GM21447 (cell line): ENCODE measurements at regions not wholly inside any gene's neighbourhood (a gene's known extent, or its start where the extent isn't known, plus 50 kb on each side); places are given as distances from the start of the nearest gene placed in this dataset.

Source experiments
- ATAC-seq: cut with Tn5 transposase; IDR thresholded peaks from one replicate; pipeline ENCODE4 v1.9.1; 2021; ENCODE audit not compliant: unreplicated experiment

DNA sequence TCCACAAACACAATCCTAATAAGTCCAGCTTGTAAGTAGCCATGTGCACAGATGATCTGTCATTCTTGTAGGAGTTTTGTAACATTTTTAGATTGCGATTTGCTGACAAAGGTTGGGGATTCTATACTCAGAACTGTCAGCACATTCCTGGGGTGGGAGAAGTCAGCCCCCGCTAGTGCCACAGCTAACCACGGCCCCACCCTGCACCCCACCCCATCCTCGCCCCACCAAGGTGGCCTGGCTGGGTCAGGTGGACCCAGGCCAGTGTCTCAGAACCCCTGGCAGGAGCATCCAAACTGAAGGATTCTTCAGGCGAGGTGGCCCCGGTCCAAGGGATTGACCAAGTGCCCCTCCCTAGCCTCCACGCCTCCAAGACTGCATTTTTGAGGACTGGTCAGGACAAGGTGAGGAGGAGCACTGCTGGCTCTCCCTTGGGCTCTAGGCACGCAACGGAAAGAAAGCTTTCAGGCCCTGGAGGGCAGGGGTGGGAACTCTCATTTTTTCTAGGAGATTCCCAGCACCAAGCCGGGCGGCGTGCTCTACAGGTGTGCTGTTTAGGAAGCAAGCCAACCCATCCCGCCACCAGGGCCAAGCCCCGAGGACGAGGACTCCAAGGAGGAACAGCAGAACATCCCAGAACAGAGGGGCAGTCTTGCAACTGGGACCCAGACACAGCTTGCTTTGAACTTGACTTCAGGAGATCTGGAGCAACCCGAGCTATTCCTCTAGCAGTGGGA is 172.8 kb downstream of the BCL11B start:
- no peak for ATAC-seq

DNA sequence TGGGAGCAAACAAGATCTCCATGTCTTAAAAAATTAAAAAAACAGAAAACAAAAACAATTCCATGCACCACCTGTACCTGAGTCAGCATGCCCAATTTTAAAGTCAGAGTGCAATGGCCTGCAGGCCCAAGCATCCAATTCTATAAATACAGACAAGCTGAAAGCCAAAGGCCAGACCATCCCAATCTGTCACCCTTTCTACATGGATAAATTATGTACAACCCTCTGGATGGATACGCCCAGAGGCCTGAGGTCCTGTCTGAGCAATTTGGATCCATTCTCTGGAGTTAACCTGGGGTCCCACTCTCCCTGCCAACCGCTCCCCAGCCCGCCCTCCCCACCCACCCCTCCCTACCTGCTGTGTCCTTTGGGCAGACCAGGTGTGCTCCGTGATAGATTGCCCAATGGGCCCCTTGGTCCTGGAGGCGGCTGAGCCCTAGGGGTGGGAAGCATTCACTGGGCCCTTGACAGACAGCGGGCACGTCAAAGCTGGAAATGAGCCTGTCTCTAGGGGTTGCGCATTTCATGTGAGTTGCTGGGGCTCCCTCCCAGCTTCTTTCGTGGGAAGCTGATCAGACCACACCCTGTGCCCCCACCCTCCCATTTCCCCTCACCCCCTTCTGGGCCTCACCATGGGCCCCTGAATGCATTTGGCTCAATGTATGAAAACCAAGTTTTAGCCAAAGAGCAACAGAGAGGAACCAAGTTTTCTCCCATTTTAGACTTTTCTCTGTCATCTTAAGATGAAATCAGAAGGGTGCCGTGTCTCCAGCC is 171.3 kb downstream of the BCL11B start:
- ATAC-seq, result no peak

DNA sequence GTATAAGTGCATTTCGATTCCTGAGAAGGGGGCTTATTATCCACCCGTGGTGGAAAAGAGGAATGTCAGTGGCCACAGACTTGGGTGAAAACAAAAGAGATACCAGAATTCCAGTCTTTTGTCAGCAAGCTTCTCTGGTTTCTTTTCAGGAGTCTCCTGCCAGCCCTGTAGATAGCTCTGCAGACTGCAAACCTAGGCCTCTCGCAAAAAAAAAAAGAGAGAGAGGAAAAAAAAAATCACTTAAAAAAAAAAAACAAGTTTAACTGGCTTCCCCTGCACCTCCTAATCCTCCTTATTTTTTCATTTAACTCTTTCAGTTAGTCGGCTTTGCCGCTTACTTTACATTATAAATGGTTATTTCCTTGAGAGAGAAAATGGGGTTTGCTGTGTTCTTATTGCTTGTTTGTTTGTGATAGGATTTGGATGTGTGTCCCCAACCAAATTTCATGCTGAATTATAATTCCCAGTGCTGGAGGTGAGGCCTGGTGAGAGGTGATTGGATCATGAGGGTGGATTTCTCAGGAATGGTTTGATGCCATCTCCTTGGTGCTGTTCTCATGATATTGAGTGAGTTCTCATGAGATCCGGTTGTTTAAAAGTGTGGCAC is 170.0 kb downstream of the BCL11B start:
- no peak for ATAC-seq

DNA sequence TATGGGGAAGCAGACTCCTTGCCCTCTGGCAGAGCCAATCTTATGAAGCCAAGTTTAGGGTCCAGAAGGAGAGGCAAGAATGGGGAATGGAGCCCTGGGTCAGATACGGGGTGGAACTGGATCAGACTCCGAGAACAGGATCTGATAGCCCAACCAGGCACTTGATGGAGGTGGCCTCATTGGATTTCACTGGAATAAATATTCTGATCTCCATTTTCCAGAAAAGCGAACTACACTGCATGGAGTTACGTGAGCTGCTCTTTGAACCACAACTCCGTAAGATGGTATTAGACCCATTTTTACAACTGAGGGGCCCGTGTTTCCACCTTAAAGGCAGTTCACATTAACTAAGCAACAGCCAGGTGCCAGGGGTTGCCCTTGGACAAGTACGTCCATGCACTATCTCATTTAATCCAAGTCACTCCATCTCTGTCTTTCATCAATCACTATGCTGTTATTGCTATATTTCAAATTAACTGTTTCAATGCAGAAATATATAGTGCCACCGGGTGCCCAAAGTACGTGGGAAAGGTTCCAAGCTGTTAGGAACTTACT is 155.2 kb downstream of the BCL11B start:
- no peak for ATAC-seq

DNA sequence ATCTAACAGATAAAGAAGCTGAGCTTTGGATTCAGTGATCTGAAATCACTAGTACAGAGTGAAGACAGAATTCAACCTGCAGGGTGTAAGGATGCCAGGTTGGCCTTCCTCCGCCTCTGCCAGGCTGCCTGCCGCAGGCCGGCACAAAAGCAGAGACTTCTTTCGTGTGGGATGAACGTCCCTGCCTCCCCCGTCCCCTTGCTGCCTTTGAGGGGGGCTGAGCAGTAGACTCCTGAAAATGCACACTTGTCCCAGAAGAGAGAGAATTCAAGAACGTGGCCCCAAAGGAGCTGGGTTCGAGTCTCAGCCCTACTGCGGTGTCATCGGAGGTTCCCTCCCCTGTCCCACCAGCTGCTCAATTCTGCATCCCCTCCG is 154.3 kb downstream of the BCL11B start:
- no peak for ATAC-seq

DNA sequence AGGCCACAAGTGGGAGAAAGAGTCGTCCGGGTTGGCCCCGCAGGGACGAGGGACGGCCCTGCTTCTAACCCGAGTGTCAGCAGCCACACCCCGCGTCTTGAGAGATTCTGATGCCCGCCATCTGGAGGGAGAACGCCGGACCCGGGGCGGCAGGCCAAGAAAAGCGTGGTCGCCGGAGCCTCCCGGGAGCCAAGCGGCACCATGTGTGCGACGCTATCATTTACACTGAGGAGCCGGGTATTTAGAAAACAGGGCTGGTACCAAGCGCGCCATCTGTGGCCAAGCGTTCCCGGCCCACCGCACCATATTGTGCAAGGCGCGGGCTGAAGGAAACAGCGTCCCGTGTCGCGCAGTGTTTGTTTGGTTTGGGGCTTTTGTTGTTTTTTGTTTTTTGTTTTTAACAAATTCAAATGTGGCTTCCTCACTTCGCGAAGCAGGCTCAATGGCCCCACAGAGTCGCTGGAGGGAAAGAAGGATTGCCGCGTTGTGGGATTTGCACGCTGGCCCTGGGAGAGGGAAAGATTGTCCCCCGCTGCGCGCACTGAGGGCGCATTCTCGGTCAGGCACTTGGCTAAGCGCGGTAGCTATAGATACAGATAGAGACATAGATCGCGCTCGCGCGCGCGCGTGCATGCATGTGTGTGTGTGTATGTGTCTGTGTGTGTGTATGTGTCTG is 153.8 kb downstream of the BCL11B start:
- no peak for ATAC-seq

DNA sequence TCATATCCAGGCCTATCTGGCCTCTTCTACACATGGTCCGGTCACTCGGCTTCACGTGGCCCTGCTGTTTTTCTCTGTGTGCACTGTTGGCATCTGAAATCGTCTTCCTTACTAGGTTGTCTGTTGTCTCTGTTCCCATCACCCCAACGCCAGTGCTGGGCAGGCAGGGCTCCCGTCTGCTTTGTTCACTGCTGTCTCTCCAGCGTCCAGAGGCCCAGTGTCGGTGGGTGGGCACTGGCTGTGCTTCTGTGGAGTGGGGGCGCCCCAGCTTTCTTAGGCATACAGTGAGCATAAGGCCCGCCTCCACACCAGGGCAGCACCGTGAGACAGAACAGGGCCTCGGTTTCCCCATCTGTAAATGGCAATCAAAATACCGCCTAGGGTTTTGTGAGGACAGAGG is 153.1 kb downstream of the BCL11B start:
- ATAC-seq, result no peak
